HEK293T (cell line): ENCODE measurements at regions not wholly inside any gene's neighbourhood (a gene's known extent, or its start where the extent isn't known, plus 50 kb on each side); places are given as distances from the start of the nearest gene placed in this dataset.

Experiments used
- ARNT ChIP-seq: fragments of 450-650 bp; IDR thresholded peaks from 2 replicates; pipeline ENCODE4 v1.6.1; 2017; ENCODE audit warnings: mild to moderate bottlenecking
- BHLHE40 ChIP-seq: fragments of 450-650 bp; IDR thresholded peaks from 2 replicates; pipeline ENCODE4 v1.6.1; 2016; ENCODE audit warnings: mild to moderate bottlenecking, moderate library complexity, borderline replicate concordance
- ELF4 ChIP-seq: fragments of 450-650 bp; IDR thresholded peaks from 2 replicates; pipeline ENCODE4 v1.6.1; 2017; ENCODE audit warnings: antibody characterized with exemption
- FOXA1 ChIP-seq: fragments of 450-650 bp; IDR thresholded peaks from 2 replicates; pipeline ENCODE4 v1.6.1; 2016; ENCODE audit warnings: mild to moderate bottlenecking
- FOXK2 ChIP-seq: fragments of 450-650 bp; IDR thresholded peaks from 2 replicates; pipeline ENCODE4 v1.6.1; 2016; ENCODE audit warnings: mild to moderate bottlenecking
- FOXM1 ChIP-seq: fragments of 450-650 bp; IDR thresholded peaks from 2 replicates; pipeline ENCODE4 v1.6.1; 2017; ENCODE audit warnings: mild to moderate bottlenecking, borderline replicate concordance
- L3MBTL2 ChIP-seq: fragments of 450-650 bp; conservative IDR thresholded peaks from 2 replicates; pipeline ENCODE4 v1.6.1; 2016; ENCODE audit warnings: mild to moderate bottlenecking
- NFRKB ChIP-seq: fragments of 450-650 bp; IDR thresholded peaks from 2 replicates; pipeline ENCODE4 v1.6.1; 2016; ENCODE audit warnings: mild to moderate bottlenecking, moderate library complexity
- SP1 ChIP-seq: fragments of 450-650 bp; IDR thresholded peaks from 2 replicates; pipeline ENCODE4 v1.6.1; 2017
- SUZ12 ChIP-seq: fragments of 450-650 bp; IDR thresholded peaks from 2 replicates; pipeline ENCODE4 v1.6.1; 2016; ENCODE audit warnings: mild to moderate bottlenecking
- TARDBP ChIP-seq: fragments of 450-650 bp; IDR thresholded peaks from 2 replicates; pipeline ENCODE4 v1.6.1; 2016
- ZNF384 ChIP-seq: fragments of 450-650 bp; IDR thresholded peaks from 2 replicates; pipeline ENCODE4 v1.6.1; 2016
- TF ChIP-seq, protein P1 (sequence below): fragments of 450-650 bp; IDR thresholded peaks from 2 replicates; pipeline ENCODE4 v1.6.1; 2016

DNA sequence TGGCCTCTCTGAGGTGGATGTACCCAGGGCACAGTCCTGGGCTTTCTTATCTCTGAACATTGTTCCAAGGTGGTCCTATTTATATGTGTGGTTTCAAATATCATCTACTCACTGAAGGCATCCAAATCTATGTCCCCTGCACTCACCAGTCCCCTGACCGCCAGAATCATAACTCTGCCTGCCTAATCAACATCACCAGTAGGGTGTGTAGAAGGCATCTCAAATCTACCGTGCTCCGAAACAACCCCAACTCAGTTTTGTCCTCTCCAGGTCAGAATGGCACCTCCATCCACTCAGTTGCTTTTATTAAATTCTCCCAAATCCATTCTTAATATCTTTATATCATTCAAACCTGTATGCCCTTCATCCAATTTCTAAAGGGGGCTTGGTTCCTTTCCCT is 536.3 kb downstream of the GRIN2A start:
- TF ChIP-seq SP1 (no peak), ARNT (no peak), ZNF384 (no peak), FOXA1 (no peak), FOXM1 (no peak), SUZ12 (no peak), BHLHE40 (no peak), TARDBP (no peak), FOXK2 (no peak), L3MBTL2 (no peak), ELF4 (no peak), NFRKB (no peak)
- TF ChIP-seq, protein P1, sequence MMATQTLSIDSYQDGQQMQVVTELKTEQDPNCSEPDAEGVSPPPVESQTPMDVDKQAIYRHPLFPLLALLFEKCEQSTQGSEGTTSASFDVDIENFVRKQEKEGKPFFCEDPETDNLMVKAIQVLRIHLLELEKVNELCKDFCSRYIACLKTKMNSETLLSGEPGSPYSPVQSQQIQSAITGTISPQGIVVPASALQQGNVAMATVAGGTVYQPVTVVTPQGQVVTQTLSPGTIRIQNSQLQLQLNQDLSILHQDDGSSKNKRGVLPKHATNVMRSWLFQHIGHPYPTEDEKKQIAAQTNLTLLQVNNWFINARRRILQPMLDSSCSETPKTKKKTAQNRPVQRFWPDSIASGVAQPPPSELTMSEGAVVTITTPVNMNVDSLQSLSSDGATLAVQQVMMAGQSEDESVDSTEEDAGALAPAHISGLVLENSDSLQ = no peak
